Stimulated activated CD8-positive, alpha-beta memory T cell treated with anti-CD3 and anti-CD28 coated beads, Interleukin-4, amount 100 ng/mL, for 24 hours (primary cell): ENCODE measurements at regions not wholly inside any gene's neighbourhood (a gene's known extent, or its start where the extent isn't known, plus 50 kb on each side); places are given as distances from the start of the nearest gene placed in this dataset.

Experiments
- DNase-seq: peaks from one replicate; pipeline ENCODE4 v3.0.0-alpha.2; 2020; ENCODE audit warnings: low read depth

DNA sequence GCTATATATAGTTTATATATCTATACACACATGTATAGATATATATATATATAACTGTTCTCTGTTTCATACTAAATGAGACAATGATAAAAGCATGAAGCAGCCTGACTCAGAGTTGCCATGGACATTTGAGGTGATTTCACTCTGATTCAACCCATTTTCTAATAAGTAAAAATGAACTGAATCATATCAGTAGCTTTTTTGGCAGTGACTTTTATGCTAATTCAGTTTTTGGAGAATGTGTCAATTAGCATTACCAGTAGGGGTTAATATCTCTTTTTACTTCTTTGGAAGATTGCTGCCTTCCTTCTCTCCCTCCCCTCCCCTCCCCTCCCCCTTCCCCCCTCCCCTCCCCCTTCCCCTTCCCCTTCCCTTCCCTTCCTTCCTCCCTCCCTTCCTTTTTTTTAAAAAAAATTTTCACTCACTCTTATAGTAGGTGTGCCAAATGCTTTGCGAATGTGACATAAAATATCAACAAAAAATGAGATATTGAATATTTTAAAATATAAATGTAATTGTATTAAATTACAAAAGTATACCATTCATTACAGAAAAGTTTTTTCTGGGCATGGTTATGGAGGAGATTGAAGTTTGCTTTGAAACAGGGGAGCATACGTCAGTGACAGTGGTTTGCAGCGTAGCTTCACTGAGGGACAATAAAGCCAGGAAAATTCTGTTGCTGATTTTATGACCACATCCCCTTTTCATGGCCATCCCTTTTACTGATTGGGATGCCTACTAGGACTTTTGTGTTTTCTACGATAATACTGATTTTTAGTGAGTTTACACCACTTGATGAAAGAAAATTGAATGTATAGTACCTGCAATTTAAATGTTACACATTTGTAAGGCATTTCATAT is 64.0 kb upstream of the KLF6 start:
- DNase-seq, result no peak

DNA sequence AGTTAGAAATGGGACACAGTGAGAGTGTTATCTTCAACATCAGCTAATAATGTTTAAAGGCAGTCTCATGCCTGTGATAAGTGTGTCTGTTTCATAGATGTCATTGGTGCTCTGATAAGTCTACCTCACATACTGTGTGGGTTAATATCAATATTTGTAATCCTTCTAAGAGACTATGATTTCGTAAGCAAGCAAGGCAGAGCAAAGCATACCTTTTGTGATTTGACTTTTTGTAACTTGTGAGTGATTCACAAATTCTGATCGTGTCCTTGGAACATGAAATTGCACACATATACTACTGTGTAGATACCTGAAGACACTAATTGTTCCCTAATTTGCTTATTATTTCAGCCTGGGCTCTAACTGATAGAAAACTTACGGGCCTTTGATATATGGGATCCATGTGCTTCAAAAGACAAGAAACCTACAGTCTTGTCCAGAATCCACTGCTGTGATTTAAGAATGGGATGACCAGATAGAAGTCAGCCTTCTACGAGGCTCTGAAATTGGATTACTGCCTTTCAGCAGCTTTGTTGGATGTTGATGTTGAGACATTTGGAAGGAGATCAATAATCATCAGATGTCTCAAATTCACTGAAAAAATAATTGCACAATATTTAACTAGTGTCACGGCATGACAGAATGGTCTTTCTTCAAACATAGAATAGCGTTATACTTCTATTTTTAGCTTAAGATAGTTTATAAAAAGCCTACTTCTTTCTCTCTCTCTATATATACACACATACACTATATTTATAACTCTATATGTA is 63.2 kb upstream of the KLF6 start:
- DNase-seq, result no peak

DNA sequence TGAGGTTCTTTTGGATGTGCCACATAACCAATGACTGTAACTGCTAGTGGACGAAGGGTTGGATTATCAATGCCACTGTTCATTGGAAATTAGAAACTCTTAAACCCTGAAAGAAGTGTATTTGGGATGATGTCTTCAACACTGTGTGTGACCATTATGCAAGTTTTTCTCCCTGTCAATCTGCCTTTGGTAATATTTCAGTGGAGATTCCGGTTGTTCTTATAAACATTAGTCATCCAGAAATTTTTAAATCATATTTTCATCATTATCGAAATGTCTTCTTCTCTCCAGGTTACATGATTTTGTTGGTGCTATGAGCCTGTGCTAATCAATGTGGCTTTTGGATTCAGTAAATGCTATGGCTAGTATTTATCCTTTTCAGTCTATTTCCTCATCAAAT is 61.7 kb upstream of the KLF6 start:
- DNase-seq, result no peak

DNA sequence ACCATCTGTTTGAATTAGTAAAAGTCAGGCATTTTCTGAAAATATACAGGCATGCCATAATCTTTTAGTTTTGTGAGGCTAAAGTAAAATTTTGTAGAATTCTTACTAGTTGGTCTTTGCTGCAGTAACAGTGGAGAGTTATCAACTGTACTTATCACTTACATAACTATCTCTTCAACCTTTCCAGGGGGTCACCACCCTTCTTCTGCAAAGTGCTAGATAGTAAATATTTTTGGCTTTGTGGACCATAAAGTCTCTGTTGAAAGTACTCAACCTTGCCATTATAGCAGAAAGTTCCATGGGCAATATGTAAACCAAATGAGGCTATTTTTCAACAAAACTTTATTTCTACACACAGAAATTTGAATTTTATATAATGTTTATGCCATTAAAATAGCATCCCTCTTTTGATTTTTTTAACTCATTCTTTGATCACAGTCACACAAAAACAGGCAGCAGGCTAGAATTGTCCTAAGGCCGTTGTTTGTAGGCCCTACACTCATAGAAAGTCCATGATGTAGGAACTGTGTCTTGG is 59.5 kb upstream of the KLF6 start:
- DNase-seq, result no peak

DNA sequence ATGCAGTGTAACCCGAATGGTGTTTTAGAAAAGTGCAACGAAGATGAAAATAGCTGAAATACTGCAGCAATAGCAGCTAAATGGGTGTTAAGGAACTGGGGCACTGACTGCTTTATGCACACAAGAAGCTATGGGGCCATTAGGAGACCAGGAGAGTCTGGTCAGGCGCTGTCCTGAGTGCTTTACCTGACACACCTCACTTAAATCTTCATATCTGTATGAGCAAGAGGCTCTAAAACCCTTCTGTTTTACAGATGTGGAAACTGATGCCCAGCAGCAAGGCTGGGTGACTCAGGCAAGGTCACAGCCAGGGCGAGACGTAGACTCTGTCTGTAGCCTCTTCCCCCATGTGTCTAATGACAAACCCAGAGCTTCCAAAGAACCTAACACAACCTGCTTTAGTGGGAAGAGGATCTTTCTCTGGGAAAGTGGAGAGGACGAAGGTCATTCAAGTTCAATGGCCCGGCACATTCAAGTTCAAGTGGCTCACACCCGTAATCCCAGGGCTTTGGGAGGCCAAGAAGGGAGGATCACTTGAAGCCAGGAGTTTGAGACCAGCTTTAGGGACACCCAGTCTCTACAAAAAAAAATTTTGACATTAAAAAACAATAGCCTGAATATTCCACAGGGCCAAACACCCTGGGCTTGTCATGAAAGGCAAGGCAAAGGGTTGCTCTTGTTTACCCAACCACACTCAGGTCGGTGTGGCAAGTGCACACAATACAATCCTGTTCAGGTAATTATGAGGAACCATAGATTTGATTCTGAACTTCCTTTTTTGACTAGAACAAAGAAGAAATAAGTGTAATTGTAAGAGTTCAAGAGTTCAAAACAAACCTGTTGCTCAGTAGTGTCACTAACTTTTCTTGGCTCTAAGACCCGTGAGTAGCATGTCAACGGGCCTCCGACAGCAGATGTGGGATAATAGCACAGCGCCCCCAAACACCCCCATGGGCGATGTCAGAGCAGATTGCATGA is 53.7 kb upstream of the KLF6 start:
- DNase-seq, result no peak

DNA sequence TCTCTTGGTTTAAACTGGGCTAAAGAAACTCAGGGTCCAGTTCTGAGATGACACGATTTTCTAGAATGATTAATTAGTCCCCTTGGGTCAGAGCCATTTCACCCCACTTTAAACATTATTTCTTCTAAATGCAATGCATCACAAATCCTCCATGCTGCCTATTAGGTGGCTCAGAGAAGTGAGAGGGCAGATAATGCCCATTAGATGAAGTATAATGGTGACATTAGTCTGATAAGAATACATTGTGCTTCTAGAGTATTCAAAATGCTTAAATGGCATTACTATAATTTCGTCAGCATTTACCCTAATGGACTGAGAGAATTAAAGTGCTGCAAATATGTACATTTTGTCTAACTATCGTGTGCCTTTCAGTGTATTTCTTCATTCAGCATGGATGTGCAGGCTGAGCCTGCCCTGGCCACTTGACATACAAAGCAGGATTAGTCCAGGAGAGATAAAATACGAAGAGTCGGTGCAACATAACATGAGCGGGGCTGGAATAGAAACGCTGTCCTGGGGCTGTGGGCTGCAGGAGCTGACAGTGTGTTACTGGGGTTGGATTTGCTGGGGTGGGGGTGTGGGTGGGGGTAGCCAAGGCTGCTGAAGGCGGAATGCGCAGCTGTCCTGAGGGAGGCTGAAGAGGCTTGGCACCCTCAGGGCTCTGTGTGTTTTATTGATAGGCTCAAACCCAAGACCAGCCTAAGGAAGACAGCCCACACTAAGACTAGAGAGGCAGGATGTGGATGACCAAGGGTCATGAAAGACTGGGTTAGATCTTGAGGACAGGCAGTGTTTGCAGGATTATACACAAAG is 52.8 kb upstream of the KLF6 start:
- DNase-seq, result no peak

DNA sequence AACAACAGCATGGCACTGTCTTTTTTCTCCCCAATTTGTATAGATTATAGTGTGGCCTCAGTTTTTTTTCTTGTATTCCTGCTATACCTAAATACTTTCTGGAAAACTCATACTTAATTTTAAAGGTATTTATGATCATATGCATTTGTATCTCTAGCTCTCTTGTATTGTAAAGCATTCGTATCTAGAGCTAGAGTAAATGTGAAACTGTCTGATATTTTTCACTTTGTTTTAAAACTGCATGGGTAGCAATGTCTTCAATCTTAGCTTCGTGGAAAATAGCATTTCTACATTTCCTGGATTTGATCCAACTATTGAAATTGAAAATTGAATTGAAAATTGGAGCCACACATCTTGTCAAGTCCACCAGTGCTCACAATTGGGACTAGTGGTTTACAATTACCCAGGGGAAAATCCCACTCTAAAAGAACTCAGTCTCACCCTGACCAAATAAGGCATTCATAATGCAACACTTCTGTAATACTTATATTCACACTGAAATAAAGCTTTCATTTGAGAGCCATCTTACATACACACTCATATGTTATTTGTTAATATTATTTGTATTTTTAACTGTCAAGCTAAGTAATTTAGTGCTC is 51.3 kb upstream of the KLF6 start:
- DNase-seq, result no peak

DNA sequence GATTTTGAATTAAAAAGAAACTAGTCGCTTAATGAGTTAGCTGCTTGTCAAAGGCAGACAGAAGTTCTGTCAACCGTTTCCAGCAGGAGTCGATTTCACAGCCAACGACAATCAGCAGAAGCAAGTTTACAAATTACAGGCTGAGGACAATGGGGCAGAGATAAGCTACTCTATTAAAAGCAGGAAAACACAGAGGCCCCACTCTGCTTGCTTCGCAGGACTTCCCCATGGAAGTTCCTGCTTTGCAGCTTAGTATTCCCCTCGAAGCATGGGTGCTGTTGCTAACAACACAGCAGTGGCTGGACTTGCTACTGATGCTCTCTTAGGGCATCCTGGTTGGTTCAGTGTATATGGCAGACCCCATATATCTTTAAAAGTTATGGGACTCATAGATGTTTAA is 50.8 kb upstream of the KLF6 start:
- no peak for DNase-seq

DNA sequence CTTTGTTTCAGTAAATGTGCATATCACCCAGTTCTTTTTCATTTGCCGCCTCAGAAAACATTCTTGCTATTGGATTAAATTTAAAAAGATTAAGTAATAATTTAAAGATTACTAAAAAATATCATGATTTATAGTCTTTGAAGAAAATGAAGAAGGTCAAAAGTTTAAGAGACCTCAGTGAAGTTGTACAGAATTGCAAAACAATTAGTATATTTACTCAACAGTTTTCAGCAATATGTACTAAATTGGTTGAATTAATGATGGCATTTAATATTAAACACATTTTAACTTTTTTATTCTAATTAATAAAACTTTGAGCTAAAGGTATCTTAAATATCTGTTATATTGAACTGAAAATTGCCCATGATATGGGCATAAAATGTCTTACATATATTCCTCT is 49.9 kb upstream of the KLF6 start:
- no peak for DNase-seq
